ENCODE measurements at regions not wholly inside any gene's neighbourhood (a gene's known extent, or its start where the extent isn't known, plus 50 kb on each side); places are given as distances from the start of the nearest gene placed in this dataset.

DNA sequence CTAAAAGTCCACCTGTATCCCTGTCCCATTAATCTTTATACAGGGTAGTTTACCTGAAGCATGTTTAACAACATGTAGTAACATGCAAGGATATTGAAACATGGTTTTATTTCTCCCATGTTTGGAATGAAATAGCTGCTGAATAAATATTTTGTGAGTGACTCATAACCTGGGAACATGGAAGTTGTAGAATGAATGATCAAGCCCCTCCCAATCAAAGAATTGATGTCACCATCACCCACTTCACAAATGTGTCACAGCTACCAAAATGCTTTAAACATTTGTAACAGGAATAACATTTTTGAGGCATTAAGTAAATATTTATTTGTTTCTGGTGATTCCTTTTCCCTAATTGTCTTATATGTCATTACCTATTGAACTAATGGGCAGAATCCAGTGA is 58.9 kb upstream of the TNFAIP3 start:
- H3K9me3 ChIP-seq (ENCODE audit: control insufficient read depth in 4 of 4, low read length in 3 of 4), result no peaks in the 10 kb centered on the region
- DNase-seq (ENCODE audit: low spot score), result no peak
- no peak overlapping the region for H3K27ac ChIP-seq (ENCODE audit: low read depth in 1 of 2, low read length in 2 of 2)
- H3K4me1 ChIP-seq (ENCODE audit: control insufficient read depth in 4 of 4, insufficient read depth in 4 of 4, low read length in 3 of 4), result peaks cover 0 to 5% (median 0%) of the 10 kb centered on the region in 4 donors
- no peaks in the 10 kb centered on the region for H3K27me3 ChIP-seq (ENCODE audit: control insufficient read depth in 4 of 4, insufficient read depth in 4 of 4, low read length in 3 of 4)
- no peaks in the 10 kb centered on the region for H3K36me3 ChIP-seq (ENCODE audit: control insufficient read depth in 4 of 4, insufficient read depth in 3 of 4, low read depth in 1 of 4, low read length in 3 of 4)
- TF ChIP-seq, protein P1, sequence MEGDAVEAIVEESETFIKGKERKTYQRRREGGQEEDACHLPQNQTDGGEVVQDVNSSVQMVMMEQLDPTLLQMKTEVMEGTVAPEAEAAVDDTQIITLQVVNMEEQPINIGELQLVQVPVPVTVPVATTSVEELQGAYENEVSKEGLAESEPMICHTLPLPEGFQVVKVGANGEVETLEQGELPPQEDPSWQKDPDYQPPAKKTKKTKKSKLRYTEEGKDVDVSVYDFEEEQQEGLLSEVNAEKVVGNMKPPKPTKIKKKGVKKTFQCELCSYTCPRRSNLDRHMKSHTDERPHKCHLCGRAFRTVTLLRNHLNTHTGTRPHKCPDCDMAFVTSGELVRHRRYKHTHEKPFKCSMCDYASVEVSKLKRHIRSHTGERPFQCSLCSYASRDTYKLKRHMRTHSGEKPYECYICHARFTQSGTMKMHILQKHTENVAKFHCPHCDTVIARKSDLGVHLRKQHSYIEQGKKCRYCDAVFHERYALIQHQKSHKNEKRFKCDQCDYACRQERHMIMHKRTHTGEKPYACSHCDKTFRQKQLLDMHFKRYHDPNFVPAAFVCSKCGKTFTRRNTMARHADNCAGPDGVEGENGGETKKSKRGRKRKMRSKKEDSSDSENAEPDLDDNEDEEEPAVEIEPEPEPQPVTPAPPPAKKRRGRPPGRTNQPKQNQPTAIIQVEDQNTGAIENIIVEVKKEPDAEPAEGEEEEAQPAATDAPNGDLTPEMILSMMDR (IDR thresholded peaks at IDR 0.05; ENCODE audit: low read depth, low read length, missing input control), result no peak
- no peak for TF ChIP-seq HNF4G (IDR thresholded peaks at IDR 0.05)
- no peak for TF ChIP-seq JUND (IDR thresholded peaks at IDR 0.05)
- TF ChIP-seq RXRA (IDR thresholded peaks at IDR 0.05), result no peak
- no peak for TF ChIP-seq SP1 (IDR thresholded peaks at IDR 0.05)
- TF ChIP-seq FOXA1 (IDR thresholded peaks at IDR 0.05), result no peak
- TF ChIP-seq, protein P2, sequence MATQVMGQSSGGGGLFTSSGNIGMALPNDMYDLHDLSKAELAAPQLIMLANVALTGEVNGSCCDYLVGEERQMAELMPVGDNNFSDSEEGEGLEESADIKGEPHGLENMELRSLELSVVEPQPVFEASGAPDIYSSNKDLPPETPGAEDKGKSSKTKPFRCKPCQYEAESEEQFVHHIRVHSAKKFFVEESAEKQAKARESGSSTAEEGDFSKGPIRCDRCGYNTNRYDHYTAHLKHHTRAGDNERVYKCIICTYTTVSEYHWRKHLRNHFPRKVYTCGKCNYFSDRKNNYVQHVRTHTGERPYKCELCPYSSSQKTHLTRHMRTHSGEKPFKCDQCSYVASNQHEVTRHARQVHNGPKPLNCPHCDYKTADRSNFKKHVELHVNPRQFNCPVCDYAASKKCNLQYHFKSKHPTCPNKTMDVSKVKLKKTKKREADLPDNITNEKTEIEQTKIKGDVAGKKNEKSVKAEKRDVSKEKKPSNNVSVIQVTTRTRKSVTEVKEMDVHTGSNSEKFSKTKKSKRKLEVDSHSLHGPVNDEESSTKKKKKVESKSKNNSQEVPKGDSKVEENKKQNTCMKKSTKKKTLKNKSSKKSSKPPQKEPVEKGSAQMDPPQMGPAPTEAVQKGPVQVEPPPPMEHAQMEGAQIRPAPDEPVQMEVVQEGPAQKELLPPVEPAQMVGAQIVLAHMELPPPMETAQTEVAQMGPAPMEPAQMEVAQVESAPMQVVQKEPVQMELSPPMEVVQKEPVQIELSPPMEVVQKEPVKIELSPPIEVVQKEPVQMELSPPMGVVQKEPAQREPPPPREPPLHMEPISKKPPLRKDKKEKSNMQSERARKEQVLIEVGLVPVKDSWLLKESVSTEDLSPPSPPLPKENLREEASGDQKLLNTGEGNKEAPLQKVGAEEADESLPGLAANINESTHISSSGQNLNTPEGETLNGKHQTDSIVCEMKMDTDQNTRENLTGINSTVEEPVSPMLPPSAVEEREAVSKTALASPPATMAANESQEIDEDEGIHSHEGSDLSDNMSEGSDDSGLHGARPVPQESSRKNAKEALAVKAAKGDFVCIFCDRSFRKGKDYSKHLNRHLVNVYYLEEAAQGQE (IDR thresholded peaks at IDR 0.05), result no peak
- TF ChIP-seq TAF1 (conservative IDR thresholded peaks at IDR 0.05), result no peak
- TF ChIP-seq, protein P3, sequence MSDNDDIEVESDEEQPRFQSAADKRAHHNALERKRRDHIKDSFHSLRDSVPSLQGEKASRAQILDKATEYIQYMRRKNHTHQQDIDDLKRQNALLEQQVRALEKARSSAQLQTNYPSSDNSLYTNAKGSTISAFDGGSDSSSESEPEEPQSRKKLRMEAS (IDR thresholded peaks at IDR 0.05), result no peak
- no peak for TF ChIP-seq EGR1 (IDR thresholded peaks at IDR 0.05; ENCODE audit: low read depth in 2 of 2)
- TF ChIP-seq FOXA2 (IDR thresholded peaks at IDR 0.05), result no peak
- no peak for TF ChIP-seq HNF4A (conservative IDR thresholded peaks at IDR 0.05)
- TF ChIP-seq GABPA (IDR thresholded peaks at IDR 0.05 in 1 of 2, conservative IDR thresholded peaks at IDR 0.05 in 1 of 2), result no peak
- TF ChIP-seq, protein P4, sequence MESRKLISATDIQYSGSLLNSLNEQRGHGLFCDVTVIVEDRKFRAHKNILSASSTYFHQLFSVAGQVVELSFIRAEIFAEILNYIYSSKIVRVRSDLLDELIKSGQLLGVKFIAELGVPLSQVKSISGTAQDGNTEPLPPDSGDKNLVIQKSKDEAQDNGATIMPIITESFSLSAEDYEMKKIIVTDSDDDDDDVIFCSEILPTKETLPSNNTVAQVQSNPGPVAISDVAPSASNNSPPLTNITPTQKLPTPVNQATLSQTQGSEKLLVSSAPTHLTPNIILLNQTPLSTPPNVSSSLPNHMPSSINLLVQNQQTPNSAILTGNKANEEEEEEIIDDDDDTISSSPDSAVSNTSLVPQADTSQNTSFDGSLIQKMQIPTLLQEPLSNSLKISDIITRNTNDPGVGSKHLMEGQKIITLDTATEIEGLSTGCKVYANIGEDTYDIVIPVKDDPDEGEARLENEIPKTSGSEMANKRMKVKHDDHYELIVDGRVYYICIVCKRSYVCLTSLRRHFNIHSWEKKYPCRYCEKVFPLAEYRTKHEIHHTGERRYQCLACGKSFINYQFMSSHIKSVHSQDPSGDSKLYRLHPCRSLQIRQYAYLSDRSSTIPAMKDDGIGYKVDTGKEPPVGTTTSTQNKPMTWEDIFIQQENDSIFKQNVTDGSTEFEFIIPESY (IDR thresholded peaks at IDR 0.05), result no peak
- no peak overlapping the region for H3K4me3 ChIP-seq (ENCODE audit: low read depth in 1 of 3, low read length in 3 of 3)
- H3K9ac ChIP-seq (ENCODE audit: low read depth in 1 of 2, low read length in 2 of 2), result no peak overlapping the region

DNA sequence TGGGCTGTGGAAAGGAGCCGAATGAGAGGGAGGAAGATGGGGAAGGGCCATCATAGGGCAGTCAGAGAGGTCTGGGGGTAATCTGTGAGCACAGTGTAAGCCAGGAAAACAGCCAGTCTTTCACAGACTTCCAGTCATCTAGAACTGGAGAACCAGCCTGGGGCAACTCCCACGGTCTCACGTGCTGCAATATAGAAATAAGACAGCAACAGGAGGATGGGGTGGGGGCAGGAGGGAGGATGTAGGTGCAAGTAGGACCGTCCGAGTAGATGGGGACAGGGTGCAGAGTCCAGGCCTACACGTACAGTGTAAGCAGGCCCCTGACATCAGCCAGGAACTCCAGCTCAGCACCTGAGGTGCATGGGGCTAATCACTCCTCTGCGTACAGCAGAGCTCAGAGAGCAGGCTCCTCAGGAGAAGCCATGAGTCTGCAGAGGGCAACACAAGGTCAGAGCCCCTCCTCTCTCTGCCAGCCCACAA is 58.2 kb upstream of the TNFAIP3 start:
- TF ChIP-seq, protein P4 (IDR thresholded peaks at IDR 0.05), result no peak
- TF ChIP-seq TAF1 (conservative IDR thresholded peaks at IDR 0.05) (no peak), JUND (IDR thresholded peaks at IDR 0.05) (no peak)
- TF ChIP-seq, protein P2 (IDR thresholded peaks at IDR 0.05), result no peak
- no peak overlapping the region for H3K27ac ChIP-seq (ENCODE audit: low read depth in 1 of 2, low read length in 2 of 2)
- 84% methylated on average over 7 of the region's 7 CpGs for WGBS

More for the DNA sequence above, 58.2 kb upstream of the TNFAIP3 start:
- no peaks in the 10 kb centered on the region for H3K9me3 ChIP-seq (ENCODE audit: control insufficient read depth in 4 of 4, low read length in 3 of 4)
- peaks cover 0 to 5% (median 0%) of the 10 kb centered on the region in 4 donors for H3K4me1 ChIP-seq (ENCODE audit: control insufficient read depth in 4 of 4, insufficient read depth in 4 of 4, low read length in 3 of 4)
- no peaks in the 10 kb centered on the region for H3K36me3 ChIP-seq (ENCODE audit: control insufficient read depth in 4 of 4, insufficient read depth in 3 of 4, low read depth in 1 of 4, low read length in 3 of 4)
- H3K9ac ChIP-seq (ENCODE audit: low read depth in 1 of 2, low read length in 2 of 2), result no peak overlapping the region
- no peak for DNase-seq (ENCODE audit: low spot score)
- no peak overlapping the region for H3K4me3 ChIP-seq (ENCODE audit: low read depth in 1 of 3, low read length in 3 of 3)
- no peaks in the 10 kb centered on the region for H3K27me3 ChIP-seq (ENCODE audit: control insufficient read depth in 4 of 4, insufficient read depth in 4 of 4, low read length in 3 of 4)
